Loucy (cell line): ENCODE measurements at regions not wholly inside any gene's neighbourhood (a gene's known extent, or its start where the extent isn't known, plus 50 kb on each side); places are given as distances from the start of the nearest gene placed in this dataset.

Source experiments
- H2AFZ ChIP-seq: fragments of 200-600 bp; sonication (generic); 2 replicates; pipeline ENCODE4 v1.6.0; 2016; ENCODE audit warnings: antibody characterized with exemption, mild to moderate bottlenecking, low read length, moderate library complexity
- H3F3A ChIP-seq: fragments of 200-600 bp; 2 replicates; pipeline ENCODE4 v1.6.0; 2016; ENCODE audit warnings: antibody characterized with exemption, low read depth, mild to moderate bottlenecking
- H3K27me3 ChIP-seq: fragments of 200-600 bp; sonication (generic); 2 replicates; pipeline ENCODE4 v1.6.1; 2014; ENCODE audit warnings: low read length, mild to moderate bottlenecking; ENCODE audit not compliant: insufficient read depth, poor library complexity, severe bottlenecking
- H3K36me3 ChIP-seq: fragments of 200-600 bp; sonication (generic); 2 replicates; pipeline ENCODE4 v1.6.1; 2016; ENCODE audit warnings: low read length; ENCODE audit not compliant: insufficient read depth
- H3K4me1 ChIP-seq: fragments of 200-600 bp; sonication (generic); 2 replicates; pipeline ENCODE4 v1.5.1; 2014; ENCODE audit warnings: low read length, mild to moderate bottlenecking; ENCODE audit not compliant: insufficient read depth, poor library complexity, severe bottlenecking
- H3K4me2 ChIP-seq: fragments of 200-600 bp; sonication (generic); 2 replicates; pipeline ENCODE4 v1.6.0; 2014; ENCODE audit warnings: antibody characterized with exemption, low read length, low read depth, mild to moderate bottlenecking; ENCODE audit not compliant: poor library complexity, severe bottlenecking
- H3K4me3 ChIP-seq: fragments of 200-600 bp; sonication (generic); 2 replicates; pipeline ENCODE4 v1.5.1; 2014; ENCODE audit warnings: low read length, mild to moderate bottlenecking, mixed read lengths; ENCODE audit not compliant: poor library complexity, severe bottlenecking
- H3K79me2 ChIP-seq: fragments of 200-600 bp; sonication (generic); 2 replicates; pipeline ENCODE4 v1.6.1; 2014; ENCODE audit warnings: low read length; ENCODE audit not compliant: insufficient read depth
- H3K9ac ChIP-seq: fragments of 200-600 bp; sonication (generic); 2 replicates; pipeline ENCODE4 v1.6.0; 2014; ENCODE audit warnings: mild to moderate bottlenecking, low read depth, low read length, moderate library complexity; ENCODE audit not compliant: poor library complexity, severe bottlenecking
- H3K9me2 ChIP-seq: fragments of 200-600 bp; sonication (generic); replicated peaks from 2 replicates; pipeline ENCODE4 v1.6.1; 2016; ENCODE audit warnings: low read depth, low read length, mixed read lengths
- H3K9me3 ChIP-seq: fragments of 200-600 bp; sonication (generic); 2 replicates; pipeline ENCODE4 v1.6.1; 2014; ENCODE audit warnings: mild to moderate bottlenecking, antibody characterized with exemption, low read length, low read depth; ENCODE audit not compliant: insufficient read depth
- H4K20me1 ChIP-seq: fragments of 200-600 bp; sonication (generic); 2 replicates; pipeline ENCODE4 v1.6.0; 2014; ENCODE audit warnings: antibody characterized with exemption, low read length, mild to moderate bottlenecking; ENCODE audit not compliant: insufficient read depth, poor library complexity, severe bottlenecking
- CTCF ChIP-seq: fragments of 200-600 bp; sonication (generic); conservative IDR thresholded peaks from 2 replicates; pipeline ENCODE4 v1.5.1; 2014; ENCODE audit warnings: mild to moderate bottlenecking, antibody characterized with exemption, low read length
- EZH2phosphoT487 ChIP-seq: fragments of 200-600 bp; IDR thresholded peaks from 2 replicates; pipeline ENCODE4 v1.6.1; 2018; ENCODE audit warnings: antibody characterized with exemption, mild to moderate bottlenecking, moderate library complexity, borderline replicate concordance

GRCh38 chr9:90442723-90443122 is 199.9 kb downstream of the DIRAS2 start:
- no peak overlapping the region for H3K4me3 ChIP-seq
- H3K9me2 ChIP-seq: no peaks in the 10 kb centered on the region
- H3K9me3 ChIP-seq: no peaks in the 10 kb centered on the region
- H4K20me1 ChIP-seq: no peaks in the 10 kb centered on the region
- TF ChIP-seq CTCF (no peak), EZH2phosphoT487 (no peak)
- H3K36me3 ChIP-seq: no peaks in the 10 kb centered on the region
- H2AFZ ChIP-seq: no peak overlapping the region
- no peak overlapping the region for H3K4me2 ChIP-seq
- H3F3A ChIP-seq: no peaks in the 10 kb centered on the region
- H3K27me3 ChIP-seq: no peaks in the 10 kb centered on the region
- no peaks in the 10 kb centered on the region for H3K79me2 ChIP-seq
- H3K4me1 ChIP-seq: no peaks in the 10 kb centered on the region
- H3K9ac ChIP-seq: no peak overlapping the region

GRCh38 chr9:90444609-90445204 is 197.9 kb downstream of the DIRAS2 start:
- H3K4me1 ChIP-seq: no peaks in the 10 kb centered on the region
- H3K36me3 ChIP-seq: no peaks in the 10 kb centered on the region
- H2AFZ ChIP-seq: no peak overlapping the region
- H4K20me1 ChIP-seq: no peaks in the 10 kb centered on the region
- no peaks in the 10 kb centered on the region for H3K27me3 ChIP-seq
- no peaks in the 10 kb centered on the region for H3K79me2 ChIP-seq
- no peak overlapping the region for H3K4me3 ChIP-seq
- no peak overlapping the region for H3K9ac ChIP-seq
- H3K4me2 ChIP-seq: no peak overlapping the region
- no peaks in the 10 kb centered on the region for H3K9me3 ChIP-seq
- H3K9me2 ChIP-seq: no peaks in the 10 kb centered on the region
- TF ChIP-seq EZH2phosphoT487: no peak
- no peak for TF ChIP-seq CTCF
- no peaks in the 10 kb centered on the region for H3F3A ChIP-seq

- H3K36me3 ChIP-seq: no peaks in the 10 kb centered on the region
- TF ChIP-seq CTCF (no peak), EZH2phosphoT487 (no peak)
- no peaks in the 10 kb centered on the region for H3K4me1 ChIP-seq
- no peak overlapping the region for H3K4me2 ChIP-seq
- no peaks in the 10 kb centered on the region for H3F3A ChIP-seq
- H3K9me3 ChIP-seq: no peaks in the 10 kb centered on the region
- H2AFZ ChIP-seq: no peak overlapping the region
- no peaks in the 10 kb centered on the region for H4K20me1 ChIP-seq
- H3K9ac ChIP-seq: no peak overlapping the region
- H3K4me3 ChIP-seq: no peak overlapping the region
- H3K27me3 ChIP-seq: no peaks in the 10 kb centered on the region
- H3K9me2 ChIP-seq: no peaks in the 10 kb centered on the region
- H3K79me2 ChIP-seq: no peaks in the 10 kb centered on the region
Observed at GRCh38 chr9:90445391-90445790, 197.2 kb downstream of the DIRAS2 start.
